ENCODE measurements at regions not wholly inside any gene's neighbourhood (a gene's known extent, or its start where the extent isn't known, plus 50 kb on each side); places are given as distances from the start of the nearest gene placed in this dataset.

- Histone ChIP-seq H3K4me3 (ENCODE audit: low read length in 2 of 2) (no peak overlapping the region), H3K4me1 (ENCODE audit: control insufficient read depth in 2 of 2, insufficient read depth in 2 of 2, low read length in 2 of 2) (no peaks in the 10 kb centered on the region), H3K27me3 (ENCODE audit: control insufficient read depth in 2 of 2, insufficient read depth in 1 of 2, low read length in 1 of 2) (no peaks in the 10 kb centered on the region), H3K27ac (ENCODE audit: low read depth in 1 of 2, low read length in 1 of 2) (no peak overlapping the region), H3K36me3 (ENCODE audit: control insufficient read depth in 2 of 2, insufficient read depth in 2 of 2, low read length in 1 of 2) (no peaks in the 10 kb centered on the region), H3K9me3 (ENCODE audit: control insufficient read depth in 2 of 2, insufficient read depth in 1 of 2, low read length in 1 of 2) (no peaks in the 10 kb centered on the region)
- 83% methylated on average over 2 of the region's 2 CpGs for WGBS
- no peak for DNase-seq (ENCODE audit: low read depth in 6 of 9, low spot score in 9 of 9)
Observed at GRCh38 chr3:193085655-193086054, 155.4 kb upstream of the PLAAT1 start.

- H3K27ac ChIP-seq (ENCODE audit: low read depth in 1 of 2, low read length in 1 of 2) = no peak overlapping the region
- no peaks in the 10 kb centered on the region for H3K27me3 ChIP-seq (ENCODE audit: control insufficient read depth in 2 of 2, insufficient read depth in 1 of 2, low read length in 1 of 2)
- no peak for DNase-seq (ENCODE audit: low read depth in 6 of 9, low spot score in 9 of 9)
- H3K36me3 ChIP-seq (ENCODE audit: control insufficient read depth in 2 of 2, insufficient read depth in 2 of 2, low read length in 1 of 2) = no peaks in the 10 kb centered on the region
- H3K9me3 ChIP-seq (ENCODE audit: control insufficient read depth in 2 of 2, insufficient read depth in 1 of 2, low read length in 1 of 2) = no peaks in the 10 kb centered on the region
- no peaks in the 10 kb centered on the region for H3K4me1 ChIP-seq (ENCODE audit: control insufficient read depth in 2 of 2, insufficient read depth in 2 of 2, low read length in 2 of 2)
- 62% methylated on average over 4 of the region's 4 CpGs for WGBS
- no peak overlapping the region for H3K4me3 ChIP-seq (ENCODE audit: low read length in 2 of 2)
Observed at GRCh38 chr3:193086681-193087080, 154.3 kb upstream of the PLAAT1 start.

- Histone ChIP-seq H3K36me3 (ENCODE audit: control insufficient read depth in 2 of 2, insufficient read depth in 2 of 2, low read length in 1 of 2) (no peaks in the 10 kb centered on the region), H3K4me3 (ENCODE audit: low read length in 2 of 2) (no peak overlapping the region), H3K27me3 (ENCODE audit: control insufficient read depth in 2 of 2, insufficient read depth in 1 of 2, low read length in 1 of 2) (no peaks in the 10 kb centered on the region), H3K27ac (ENCODE audit: low read depth in 1 of 2, low read length in 1 of 2) (no peak overlapping the region), H3K4me1 (ENCODE audit: control insufficient read depth in 2 of 2, insufficient read depth in 2 of 2, low read length in 2 of 2) (no peaks in the 10 kb centered on the region), H3K9me3 (ENCODE audit: control insufficient read depth in 2 of 2, insufficient read depth in 1 of 2, low read length in 1 of 2) (no peaks in the 10 kb centered on the region)
- WGBS = 96% methylated on average over 3 of the region's 3 CpGs
- DNase-seq (ENCODE audit: low read depth in 6 of 9, low spot score in 9 of 9) = no peak
Observed at GRCh38 chr3:193087336-193087735, 153.7 kb upstream of the PLAAT1 start.

DNA sequence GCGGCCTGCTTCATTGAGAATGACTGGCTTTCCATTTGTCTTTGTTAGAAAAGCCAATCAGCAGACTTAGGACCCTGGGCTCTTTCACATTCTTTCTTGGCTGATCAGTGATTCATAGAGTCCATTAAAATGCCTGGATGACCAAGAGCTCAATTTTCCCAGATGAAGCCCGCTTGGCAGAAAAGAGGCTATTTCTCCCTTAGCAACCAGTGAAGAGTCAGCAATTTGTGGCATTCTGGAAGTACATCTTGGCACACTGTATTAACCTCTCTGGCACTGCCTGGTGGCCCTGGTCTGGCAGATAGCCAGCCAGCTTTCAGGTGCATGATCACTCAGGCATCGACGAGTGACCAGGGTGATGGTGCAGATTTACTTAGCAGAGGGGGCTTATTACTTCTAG is 145.7 kb upstream of the PLAAT1 start:
- Histone ChIP-seq H3K4me3 (ENCODE audit: low read length in 2 of 2) (no peak overlapping the region), H3K27ac (ENCODE audit: low read depth in 1 of 2, low read length in 1 of 2) (no peak overlapping the region), H3K27me3 (ENCODE audit: control insufficient read depth in 2 of 2, insufficient read depth in 1 of 2, low read length in 1 of 2) (no peaks in the 10 kb centered on the region), H3K9me3 (ENCODE audit: control insufficient read depth in 2 of 2, insufficient read depth in 1 of 2, low read length in 1 of 2) (no peaks in the 10 kb centered on the region), H3K36me3 (ENCODE audit: control insufficient read depth in 2 of 2, insufficient read depth in 2 of 2, low read length in 1 of 2) (no peaks in the 10 kb centered on the region), H3K4me1 (ENCODE audit: control insufficient read depth in 2 of 2, insufficient read depth in 2 of 2, low read length in 2 of 2) (no peaks in the 10 kb centered on the region)
- no peak for DNase-seq (ENCODE audit: low read depth in 6 of 9, low spot score in 9 of 9)
- WGBS = 95% methylated on average over 4 of the region's 4 CpGs

GRCh38 chr3:193096076-193096475 is 144.9 kb upstream of the PLAAT1 start:
- Histone ChIP-seq H3K4me1 (ENCODE audit: control insufficient read depth in 2 of 2, insufficient read depth in 2 of 2, low read length in 2 of 2) (no peaks in the 10 kb centered on the region), H3K9me3 (ENCODE audit: control insufficient read depth in 2 of 2, insufficient read depth in 1 of 2, low read length in 1 of 2) (peaks cover 0 to 1% of the 10 kb centered on the region in 2 donors), H3K27me3 (ENCODE audit: control insufficient read depth in 2 of 2, insufficient read depth in 1 of 2, low read length in 1 of 2) (no peaks in the 10 kb centered on the region), H3K36me3 (ENCODE audit: control insufficient read depth in 2 of 2, insufficient read depth in 2 of 2, low read length in 1 of 2) (no peaks in the 10 kb centered on the region), H3K27ac (ENCODE audit: low read depth in 1 of 2, low read length in 1 of 2) (no peak overlapping the region), H3K4me3 (ENCODE audit: low read length in 2 of 2) (no peak overlapping the region)
- 73% methylated on average over 2 of the region's 2 CpGs for WGBS
- DNase-seq (ENCODE audit: low read depth in 6 of 9, low spot score in 9 of 9) = no peak

DNA sequence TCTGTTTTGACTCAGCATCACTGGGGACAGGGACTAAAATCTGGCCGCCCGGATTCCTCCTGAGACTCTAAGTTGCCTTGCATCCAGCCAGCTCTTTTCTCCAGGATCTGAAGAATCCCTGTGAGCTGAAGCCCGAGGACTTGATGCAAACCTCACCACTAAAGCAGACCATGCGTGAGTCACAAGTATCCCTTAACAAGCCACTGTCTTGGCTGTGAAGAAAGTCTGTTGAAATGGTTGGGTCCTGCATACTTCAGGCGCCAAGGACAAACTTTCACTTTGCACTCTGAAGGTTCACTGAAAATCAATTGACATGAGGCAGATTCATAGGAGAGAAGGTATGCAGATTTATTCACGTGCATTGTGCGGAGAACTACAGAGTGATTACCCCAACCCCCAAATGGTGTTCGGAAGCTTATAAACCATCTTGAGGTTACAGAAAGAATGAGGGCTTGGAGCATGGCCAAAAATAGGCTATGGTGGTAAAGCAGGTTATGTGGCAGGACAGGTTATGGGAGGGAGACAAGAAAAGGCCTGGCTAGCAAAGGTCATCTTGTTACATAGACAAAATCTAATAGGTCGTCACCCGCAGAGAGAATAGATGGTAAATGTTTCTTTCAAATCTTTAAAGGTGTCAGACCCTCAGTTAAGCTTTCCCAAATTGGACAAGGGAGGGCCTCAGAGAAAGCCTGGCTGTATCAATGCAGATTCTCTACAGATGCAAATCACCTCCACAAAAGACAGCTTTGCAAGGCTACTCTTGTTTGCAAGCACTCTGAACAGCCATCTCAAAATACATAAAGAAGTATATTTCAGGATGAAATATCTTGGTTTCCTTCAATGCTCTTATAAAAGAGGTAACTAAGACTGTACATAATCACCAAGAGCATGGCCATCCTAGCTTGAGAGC is 126.3 kb upstream of the PLAAT1 start:
- H3K36me3 ChIP-seq (ENCODE audit: control insufficient read depth in 2 of 2, insufficient read depth in 2 of 2, low read length in 1 of 2) = no peaks in the 10 kb centered on the region
- no peaks in the 10 kb centered on the region for H3K9me3 ChIP-seq (ENCODE audit: control insufficient read depth in 2 of 2, insufficient read depth in 1 of 2, low read length in 1 of 2)
- no peak overlapping the region for H3K4me3 ChIP-seq (ENCODE audit: low read length in 2 of 2)
- no peaks in the 10 kb centered on the region for H3K27me3 ChIP-seq (ENCODE audit: control insufficient read depth in 2 of 2, insufficient read depth in 1 of 2, low read length in 1 of 2)
- no peaks in the 10 kb centered on the region for H3K4me1 ChIP-seq (ENCODE audit: control insufficient read depth in 2 of 2, insufficient read depth in 2 of 2, low read length in 2 of 2)
- no peak for DNase-seq (ENCODE audit: low read depth in 6 of 9, low spot score in 9 of 9)
- 94% methylated on average over 10 of the region's 10 CpGs for WGBS
- no peak overlapping the region for H3K27ac ChIP-seq (ENCODE audit: low read depth in 1 of 2, low read length in 1 of 2)

DNA sequence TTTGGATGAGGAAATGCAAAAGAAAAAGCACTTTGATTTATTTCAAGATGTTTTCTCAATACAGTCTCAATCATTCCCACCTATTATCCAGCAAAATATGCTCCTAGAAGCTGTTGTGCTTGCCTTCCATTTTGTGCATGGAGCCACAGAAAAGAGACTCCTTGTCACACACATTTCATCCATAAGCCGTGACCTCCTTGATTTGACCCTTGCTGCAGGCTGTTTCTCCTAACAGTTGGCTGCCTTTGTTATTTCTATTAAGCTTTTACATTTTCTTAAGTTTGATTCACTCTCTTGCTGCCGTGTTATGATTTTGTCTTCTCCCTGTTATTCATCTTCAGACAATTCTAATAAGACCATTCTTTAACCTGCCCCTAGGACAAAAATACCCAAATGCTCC is 124.2 kb upstream of the PLAAT1 start:
- Histone ChIP-seq H3K27ac (ENCODE audit: low read depth in 1 of 2, low read length in 1 of 2) (no peak overlapping the region), H3K27me3 (ENCODE audit: control insufficient read depth in 2 of 2, insufficient read depth in 1 of 2, low read length in 1 of 2) (no peaks in the 10 kb centered on the region), H3K4me1 (ENCODE audit: control insufficient read depth in 2 of 2, insufficient read depth in 2 of 2, low read length in 2 of 2) (no peaks in the 10 kb centered on the region), H3K9me3 (ENCODE audit: control insufficient read depth in 2 of 2, insufficient read depth in 1 of 2, low read length in 1 of 2) (no peaks in the 10 kb centered on the region), H3K36me3 (ENCODE audit: control insufficient read depth in 2 of 2, insufficient read depth in 2 of 2, low read length in 1 of 2) (no peaks in the 10 kb centered on the region), H3K4me3 (ENCODE audit: low read length in 2 of 2) (no peak overlapping the region)
- 95% methylated on average over 2 of the region's 2 CpGs for WGBS
- DNase-seq (ENCODE audit: low read depth in 6 of 9, low spot score in 9 of 9) = no peak

DNA sequence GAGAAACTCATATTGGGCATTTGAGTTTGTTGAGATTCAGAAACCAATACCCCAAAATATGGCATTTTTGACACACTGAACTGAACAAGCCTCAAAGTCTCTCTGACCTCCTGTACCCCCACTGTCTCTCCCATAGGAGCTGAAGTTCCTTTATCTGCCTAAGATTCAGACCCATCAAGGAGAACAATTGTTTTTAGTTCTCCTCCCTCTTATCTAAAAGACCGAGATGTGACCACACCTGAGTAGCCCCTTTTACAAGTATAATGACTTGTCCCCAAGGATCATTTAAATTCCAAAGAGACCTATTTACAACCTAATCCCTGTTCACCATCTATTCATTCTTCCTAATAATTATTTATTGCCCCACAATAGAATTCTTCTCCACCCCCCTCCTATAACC is 122.1 kb upstream of the PLAAT1 start:
- Histone ChIP-seq H3K4me3 (ENCODE audit: low read length in 2 of 2) (no peak overlapping the region), H3K36me3 (ENCODE audit: control insufficient read depth in 2 of 2, insufficient read depth in 2 of 2, low read length in 1 of 2) (no peaks in the 10 kb centered on the region), H3K9me3 (ENCODE audit: control insufficient read depth in 2 of 2, insufficient read depth in 1 of 2, low read length in 1 of 2) (no peaks in the 10 kb centered on the region), H3K27ac (ENCODE audit: low read depth in 1 of 2, low read length in 1 of 2) (no peak overlapping the region), H3K4me1 (ENCODE audit: control insufficient read depth in 2 of 2, insufficient read depth in 2 of 2, low read length in 2 of 2) (no peaks in the 10 kb centered on the region), H3K27me3 (ENCODE audit: control insufficient read depth in 2 of 2, insufficient read depth in 1 of 2, low read length in 1 of 2) (no peaks in the 10 kb centered on the region)
- 93% methylated on average over 1 of the region's 1 CpG for WGBS
- no peak for DNase-seq (ENCODE audit: low read depth in 6 of 9, low spot score in 9 of 9)

DNA sequence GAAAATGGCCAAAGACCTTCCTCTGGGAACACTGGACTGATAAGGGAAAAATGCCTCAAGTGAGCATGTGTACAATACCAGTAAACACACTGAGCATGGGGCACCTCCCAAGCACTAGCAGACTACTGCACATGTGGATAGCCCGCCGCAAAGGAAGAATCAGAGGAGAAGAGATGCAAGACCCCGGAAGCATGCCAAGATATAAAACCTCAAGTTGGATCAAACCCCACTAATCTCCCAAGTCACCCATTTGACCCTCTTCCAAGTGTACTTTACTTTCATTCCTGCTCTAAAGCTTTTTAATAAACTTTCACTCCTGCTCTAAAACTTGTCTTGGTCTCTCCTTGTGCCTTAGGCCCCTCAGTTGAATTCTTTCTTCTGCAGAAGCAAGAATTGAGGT is 121.1 kb upstream of the PLAAT1 start:
- 95% methylated on average over 3 of the region's 3 CpGs for WGBS
- Histone ChIP-seq H3K27me3 (ENCODE audit: control insufficient read depth in 2 of 2, insufficient read depth in 1 of 2, low read length in 1 of 2) (no peaks in the 10 kb centered on the region), H3K9me3 (ENCODE audit: control insufficient read depth in 2 of 2, insufficient read depth in 1 of 2, low read length in 1 of 2) (no peaks in the 10 kb centered on the region), H3K4me1 (ENCODE audit: control insufficient read depth in 2 of 2, insufficient read depth in 2 of 2, low read length in 2 of 2) (no peaks in the 10 kb centered on the region), H3K36me3 (ENCODE audit: control insufficient read depth in 2 of 2, insufficient read depth in 2 of 2, low read length in 1 of 2) (no peaks in the 10 kb centered on the region), H3K4me3 (ENCODE audit: low read length in 2 of 2) (no peak overlapping the region), H3K27ac (ENCODE audit: low read depth in 1 of 2, low read length in 1 of 2) (no peak overlapping the region)
- DNase-seq (ENCODE audit: low read depth in 6 of 9, low spot score in 9 of 9) = no peak
